ENCODE measurements at regions not wholly inside any gene's neighbourhood (a gene's known extent, or its start where the extent isn't known, plus 50 kb on each side); places are given as distances from the start of the nearest gene placed in this dataset.

DNA sequence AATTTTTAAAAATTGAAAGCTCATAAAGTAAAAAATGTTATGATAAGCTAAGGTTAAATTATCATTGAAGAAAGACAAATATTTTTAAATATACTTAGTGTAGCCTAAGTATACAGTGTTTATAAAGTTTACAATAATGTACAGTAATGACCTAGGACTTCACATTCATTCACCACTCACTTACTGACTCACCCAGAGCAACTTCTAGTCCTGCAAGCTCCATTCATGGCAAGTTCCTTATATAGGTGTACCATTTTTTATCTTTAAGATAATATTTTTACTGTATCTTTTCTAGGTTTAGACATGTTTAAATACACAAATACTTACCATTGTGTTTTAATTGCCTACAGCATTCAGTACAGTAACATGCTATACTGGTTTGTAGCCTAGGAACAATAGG lies 112.3 kb upstream of the RADX start:
- TF ChIP-seq, protein P1, sequence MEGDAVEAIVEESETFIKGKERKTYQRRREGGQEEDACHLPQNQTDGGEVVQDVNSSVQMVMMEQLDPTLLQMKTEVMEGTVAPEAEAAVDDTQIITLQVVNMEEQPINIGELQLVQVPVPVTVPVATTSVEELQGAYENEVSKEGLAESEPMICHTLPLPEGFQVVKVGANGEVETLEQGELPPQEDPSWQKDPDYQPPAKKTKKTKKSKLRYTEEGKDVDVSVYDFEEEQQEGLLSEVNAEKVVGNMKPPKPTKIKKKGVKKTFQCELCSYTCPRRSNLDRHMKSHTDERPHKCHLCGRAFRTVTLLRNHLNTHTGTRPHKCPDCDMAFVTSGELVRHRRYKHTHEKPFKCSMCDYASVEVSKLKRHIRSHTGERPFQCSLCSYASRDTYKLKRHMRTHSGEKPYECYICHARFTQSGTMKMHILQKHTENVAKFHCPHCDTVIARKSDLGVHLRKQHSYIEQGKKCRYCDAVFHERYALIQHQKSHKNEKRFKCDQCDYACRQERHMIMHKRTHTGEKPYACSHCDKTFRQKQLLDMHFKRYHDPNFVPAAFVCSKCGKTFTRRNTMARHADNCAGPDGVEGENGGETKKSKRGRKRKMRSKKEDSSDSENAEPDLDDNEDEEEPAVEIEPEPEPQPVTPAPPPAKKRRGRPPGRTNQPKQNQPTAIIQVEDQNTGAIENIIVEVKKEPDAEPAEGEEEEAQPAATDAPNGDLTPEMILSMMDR (IDR thresholded peaks at IDR 0.05; ENCODE audit: low read length) = no peak
- TF ChIP-seq EZH2phosphoT487 (IDR thresholded peaks at IDR 0.05; ENCODE audit: low read length) (no peak), EZH2 (optimal IDR thresholded peaks at IDR 0.05; ENCODE audit: low read depth, low read length) (no peak)

All from MM.1S (cell line).